ENCODE measurements at regions not wholly inside any gene's neighbourhood (a gene's known extent, or its start where the extent isn't known, plus 50 kb on each side); places are given as distances from the start of the nearest gene placed in this dataset.

DNA sequence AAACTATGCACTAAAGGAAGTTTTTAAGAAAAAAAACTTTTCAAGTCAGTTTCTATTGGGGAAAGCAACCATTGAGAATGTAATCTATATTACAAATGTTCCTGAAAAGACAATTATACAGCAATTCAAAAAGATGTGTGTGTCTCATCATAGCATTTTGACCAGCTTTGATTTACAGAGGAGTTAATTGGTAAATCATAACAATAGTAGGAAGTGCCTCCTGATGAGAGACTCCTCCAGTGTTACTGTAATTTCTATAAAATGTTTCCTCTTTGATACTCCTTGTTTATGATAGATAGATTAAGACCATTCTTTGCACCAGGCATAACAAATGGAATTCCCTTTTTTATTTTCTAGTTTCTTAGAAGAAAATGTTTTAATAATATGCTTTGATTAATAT, 249.9 kb downstream of the CALCRL start:
- no peaks in the 10 kb centered on the region for H4K20me1 ChIP-seq (ENCODE audit: insufficient read depth, low read length)
- no peak overlapping the region for H3K27ac ChIP-seq (ENCODE audit: low read length)
- H3K4me1 ChIP-seq (ENCODE audit: low read length), result no peaks in the 10 kb centered on the region
- no peaks in the 10 kb centered on the region for H3K36me3 ChIP-seq (replicated peaks; ENCODE audit: low read depth, low read length)
- H3K4me2 ChIP-seq (ENCODE audit: low read length), result no peak overlapping the region
- H3K27me3 ChIP-seq (ENCODE audit: low read depth, low read length), result no peaks in the 10 kb centered on the region
- no peak overlapping the region for H3K9ac ChIP-seq (ENCODE audit: low read length)
- no peaks in the 10 kb centered on the region for H3K9me3 ChIP-seq (ENCODE audit: insufficient read depth, low read length)
- no peaks in the 10 kb centered on the region for H3K79me2 ChIP-seq (ENCODE audit: low read length)
- no peak overlapping the region for H3K4me3 ChIP-seq (ENCODE audit: low read length)
- TF ChIP-seq EZH2phosphoT487 (IDR thresholded peaks at IDR 0.05; ENCODE audit: low read depth), result no peak
- no peak overlapping the region for H2AFZ ChIP-seq (ENCODE audit: low read depth, low read length)

DNA sequence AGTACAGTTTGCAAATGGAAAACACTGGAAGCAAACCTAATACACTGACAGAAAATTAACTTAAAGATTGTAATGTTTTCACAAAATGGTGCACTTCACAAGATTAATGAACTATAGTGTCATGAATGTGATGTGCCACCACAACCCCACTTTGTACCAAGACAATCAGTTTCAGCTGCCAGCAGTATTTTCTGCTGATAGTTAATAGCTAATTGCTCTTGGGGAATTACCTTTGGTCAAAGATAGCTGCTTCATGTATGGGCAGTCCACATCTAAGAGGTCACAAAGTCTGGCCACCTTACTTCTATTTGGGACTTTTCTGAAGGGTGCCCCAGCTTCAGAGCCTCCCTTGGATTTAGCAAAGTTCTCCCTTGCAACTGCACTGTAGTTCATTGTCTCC, 254.0 kb downstream of the CALCRL start:
- no peak overlapping the region for H2AFZ ChIP-seq (ENCODE audit: low read depth, low read length)
- H3K4me3 ChIP-seq (ENCODE audit: low read length), result no peak overlapping the region
- no peaks in the 10 kb centered on the region for H3K9me3 ChIP-seq (ENCODE audit: insufficient read depth, low read length)
- no peak overlapping the region for H3K4me2 ChIP-seq (ENCODE audit: low read length)
- no peak overlapping the region for H3K9ac ChIP-seq (ENCODE audit: low read length)
- no peaks in the 10 kb centered on the region for H3K27me3 ChIP-seq (ENCODE audit: low read depth, low read length)
- no peak for TF ChIP-seq CTCF (IDR thresholded peaks at IDR 0.05; ENCODE audit: low read depth, low read length)
- no peak for TF ChIP-seq EZH2phosphoT487 (IDR thresholded peaks at IDR 0.05; ENCODE audit: low read depth)
- H4K20me1 ChIP-seq (ENCODE audit: insufficient read depth, low read length), result no peaks in the 10 kb centered on the region
- no peaks in the 10 kb centered on the region for H3K4me1 ChIP-seq (ENCODE audit: low read length)
- no peaks in the 10 kb centered on the region for H3K79me2 ChIP-seq (ENCODE audit: low read length)
- no peak overlapping the region for H3K27ac ChIP-seq (ENCODE audit: low read length)
- no peaks in the 10 kb centered on the region for H3K36me3 ChIP-seq (replicated peaks; ENCODE audit: low read depth, low read length)

DNA sequence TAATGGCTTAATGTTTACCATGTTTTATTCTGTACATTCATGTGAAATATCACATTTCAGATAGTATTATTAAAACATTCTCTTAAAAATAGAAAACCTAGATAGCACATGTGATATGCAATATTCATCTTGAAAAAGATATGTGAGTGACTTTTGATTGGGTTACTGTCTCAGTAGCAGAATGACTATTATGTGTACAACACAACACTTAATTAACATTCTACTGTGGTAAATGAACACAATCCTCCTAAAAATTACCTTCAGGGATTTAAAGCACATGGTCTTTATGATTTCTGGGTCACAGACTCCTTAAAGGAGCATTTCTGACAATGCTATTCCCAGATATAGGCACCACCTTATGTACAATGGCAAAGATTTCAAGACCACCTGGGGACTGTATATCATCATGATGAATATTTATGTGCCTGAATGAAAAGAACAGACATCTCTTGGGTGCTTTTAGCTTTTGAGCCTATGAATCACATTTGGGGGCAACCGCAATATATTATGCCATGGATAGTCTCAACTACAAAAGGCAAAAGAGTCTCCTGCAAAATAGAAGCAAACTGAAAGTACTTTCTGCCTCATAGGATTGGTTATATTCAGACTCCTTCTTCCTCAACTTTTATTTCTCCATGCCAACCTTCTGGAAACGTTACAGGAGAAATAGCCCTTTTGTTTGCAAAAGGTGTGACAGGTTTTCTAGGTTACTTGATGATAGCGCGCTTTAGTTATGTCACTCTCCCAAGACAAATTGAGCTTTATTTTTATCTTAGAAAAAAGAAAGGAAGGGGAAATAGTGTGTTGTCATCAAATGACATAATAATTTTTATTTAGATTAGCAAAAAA, 259.0 kb downstream of the CALCRL start:
- Histone ChIP-seq H3K4me1 (ENCODE audit: low read length) (no peaks in the 10 kb centered on the region), H3K27me3 (ENCODE audit: low read depth, low read length) (no peaks in the 10 kb centered on the region), H3K79me2 (ENCODE audit: low read length) (no peaks in the 10 kb centered on the region), H3K9me3 (ENCODE audit: insufficient read depth, low read length) (no peaks in the 10 kb centered on the region), H3K4me2 (ENCODE audit: low read length) (no peak overlapping the region), H3K9ac (ENCODE audit: low read length) (no peak overlapping the region), H3K4me3 (ENCODE audit: low read length) (no peak overlapping the region), H3K36me3 (replicated peaks; ENCODE audit: low read depth, low read length) (no peaks in the 10 kb centered on the region), H3K27ac (ENCODE audit: low read length) (no peak overlapping the region), H4K20me1 (ENCODE audit: insufficient read depth, low read length) (no peaks in the 10 kb centered on the region), H2AFZ (ENCODE audit: low read depth, low read length) (no peak overlapping the region)
- TF ChIP-seq CTCF (IDR thresholded peaks at IDR 0.05; ENCODE audit: low read depth, low read length) (no peak), EZH2phosphoT487 (IDR thresholded peaks at IDR 0.05; ENCODE audit: low read depth) (no peak)

DNA sequence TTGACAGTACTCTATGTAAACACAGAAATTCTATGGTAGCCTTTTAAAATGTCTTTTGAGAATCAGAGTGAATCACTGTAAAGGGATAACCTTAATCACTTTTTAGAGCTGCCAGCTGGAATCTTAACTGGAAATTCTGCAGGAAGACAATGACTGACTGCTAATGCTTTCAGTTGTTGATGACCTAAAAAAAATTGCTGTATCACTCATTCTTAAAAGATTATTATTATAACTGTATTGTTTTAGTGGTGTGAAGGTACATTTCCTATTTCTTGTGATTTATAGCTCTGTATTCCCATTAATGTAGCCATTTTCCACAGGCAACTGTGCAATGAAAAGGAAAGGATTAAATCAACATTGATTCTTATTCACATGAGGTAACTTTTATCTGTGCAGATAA, 260.5 kb downstream of the CALCRL start:
- no peak overlapping the region for H3K27ac ChIP-seq (ENCODE audit: low read length)
- no peaks in the 10 kb centered on the region for H3K36me3 ChIP-seq (replicated peaks; ENCODE audit: low read depth, low read length)
- TF ChIP-seq EZH2phosphoT487 (IDR thresholded peaks at IDR 0.05; ENCODE audit: low read depth) (no peak), CTCF (IDR thresholded peaks at IDR 0.05; ENCODE audit: low read depth, low read length) (no peak)
- no peaks in the 10 kb centered on the region for H4K20me1 ChIP-seq (ENCODE audit: insufficient read depth, low read length)
- no peak overlapping the region for H3K4me3 ChIP-seq (ENCODE audit: low read length)
- no peak overlapping the region for H3K4me2 ChIP-seq (ENCODE audit: low read length)
- H3K27me3 ChIP-seq (ENCODE audit: low read depth, low read length), result no peaks in the 10 kb centered on the region
- H3K4me1 ChIP-seq (ENCODE audit: low read length), result no peaks in the 10 kb centered on the region
- H2AFZ ChIP-seq (ENCODE audit: low read depth, low read length), result no peak overlapping the region
- no peaks in the 10 kb centered on the region for H3K9me3 ChIP-seq (ENCODE audit: insufficient read depth, low read length)
- no peaks in the 10 kb centered on the region for H3K79me2 ChIP-seq (ENCODE audit: low read length)
- no peak overlapping the region for H3K9ac ChIP-seq (ENCODE audit: low read length)

All from OCI-LY3 (cell line).